ENCODE measurements at regions not wholly inside any gene's neighbourhood (a gene's known extent, or its start where the extent isn't known, plus 50 kb on each side); places are given as distances from the start of the nearest gene placed in this dataset.

DNA sequence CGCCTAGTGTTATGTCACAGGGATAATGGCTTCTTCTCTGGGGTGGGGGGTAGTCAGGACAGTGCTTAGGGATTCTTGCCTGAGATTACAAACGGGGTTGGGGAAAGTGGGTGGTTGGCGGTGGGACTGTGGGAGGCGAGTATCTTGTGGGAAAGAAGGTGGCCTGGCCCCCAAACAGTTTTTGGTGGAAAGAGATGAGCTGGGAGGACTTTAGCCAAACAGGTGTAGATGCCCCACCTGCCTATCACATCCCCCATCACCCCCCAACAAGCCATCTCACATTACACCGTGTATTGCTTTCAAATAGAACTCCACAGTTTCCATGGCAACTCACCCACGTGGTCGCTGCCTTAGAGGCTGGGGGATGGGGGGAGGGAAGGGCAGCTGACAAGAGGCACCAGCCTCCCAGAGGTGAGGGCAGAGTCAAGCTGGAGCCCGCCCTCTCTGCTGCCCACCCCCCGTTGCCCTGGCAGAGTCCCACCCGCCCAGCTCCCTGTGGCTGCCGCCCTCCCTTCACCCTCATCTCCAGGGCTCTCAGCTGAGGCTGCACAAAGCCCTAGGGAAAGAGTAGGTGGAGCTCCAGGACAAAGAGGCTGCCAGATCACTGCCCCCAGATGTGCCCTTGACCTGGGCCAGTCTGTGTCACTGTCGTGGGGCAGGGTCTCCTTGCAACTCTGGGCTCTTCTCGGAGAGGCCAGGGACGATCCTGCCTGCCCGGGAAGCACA lies 98.3 kb downstream of the LRRC74A start:
- no peak for DNase-seq

- DNase-seq: no peak
Measured at GRCh38 chr14:76923431-76924370, 97.5 kb downstream of the LRRC74A start.

DNA sequence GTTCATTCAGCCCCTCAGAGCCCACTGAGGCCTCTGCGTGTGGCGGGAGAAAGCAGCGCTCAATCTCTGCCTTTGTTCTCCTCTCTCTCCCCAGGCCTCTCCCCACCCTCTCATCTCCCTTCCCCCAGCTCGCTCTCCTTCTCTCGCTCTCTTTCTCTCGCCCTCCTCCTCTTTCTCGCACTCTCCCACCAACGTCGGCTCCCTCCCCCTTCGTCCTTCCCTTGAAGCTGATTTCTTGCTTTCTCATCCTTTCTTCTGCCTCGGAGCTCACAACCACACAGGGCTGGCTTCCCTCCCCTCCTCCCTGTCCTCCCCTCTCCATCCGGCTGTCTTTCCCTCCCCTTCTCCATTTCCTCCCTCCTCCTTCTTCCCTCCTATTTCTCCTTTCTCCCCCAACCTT lies 96.4 kb downstream of the LRRC74A start:
- no peak for DNase-seq

DNA sequence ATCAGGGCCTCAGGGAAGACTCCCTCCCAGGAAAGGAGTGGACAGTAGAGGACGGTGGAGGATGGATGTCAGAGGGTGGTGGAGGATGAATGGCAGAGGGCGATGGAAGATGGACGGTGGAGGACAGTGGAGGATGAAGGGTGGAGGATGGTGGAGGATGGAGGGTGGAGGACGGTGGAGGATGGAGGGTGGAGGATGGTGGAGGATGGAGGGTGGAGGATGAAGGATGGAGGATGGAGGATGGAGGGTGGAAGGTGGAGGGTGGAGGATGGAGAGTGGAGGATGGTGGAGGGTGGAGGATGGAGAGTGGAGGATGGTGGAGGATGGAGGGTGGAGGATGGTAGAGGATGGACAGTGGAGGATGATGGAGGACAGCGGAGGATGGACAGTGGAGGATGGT lies 95.9 kb downstream of the LRRC74A start:
- no peak for DNase-seq

DNA sequence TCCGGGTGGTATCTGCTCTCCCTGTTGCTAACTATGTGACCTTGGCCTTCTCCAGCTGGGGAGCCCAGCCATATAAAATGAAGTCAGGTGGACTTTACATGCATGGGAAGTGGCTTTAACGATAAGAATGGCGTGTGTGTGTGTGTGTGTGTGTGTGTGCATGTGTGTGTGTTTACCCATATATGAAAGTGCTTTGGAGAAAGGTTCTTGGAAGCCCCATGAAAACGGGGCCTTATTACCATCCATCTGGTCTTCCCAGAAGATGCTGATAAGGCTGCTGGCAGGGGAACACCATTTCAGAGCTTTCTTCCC lies 94.8 kb downstream of the LRRC74A start:
- DNase-seq: no peak

DNA sequence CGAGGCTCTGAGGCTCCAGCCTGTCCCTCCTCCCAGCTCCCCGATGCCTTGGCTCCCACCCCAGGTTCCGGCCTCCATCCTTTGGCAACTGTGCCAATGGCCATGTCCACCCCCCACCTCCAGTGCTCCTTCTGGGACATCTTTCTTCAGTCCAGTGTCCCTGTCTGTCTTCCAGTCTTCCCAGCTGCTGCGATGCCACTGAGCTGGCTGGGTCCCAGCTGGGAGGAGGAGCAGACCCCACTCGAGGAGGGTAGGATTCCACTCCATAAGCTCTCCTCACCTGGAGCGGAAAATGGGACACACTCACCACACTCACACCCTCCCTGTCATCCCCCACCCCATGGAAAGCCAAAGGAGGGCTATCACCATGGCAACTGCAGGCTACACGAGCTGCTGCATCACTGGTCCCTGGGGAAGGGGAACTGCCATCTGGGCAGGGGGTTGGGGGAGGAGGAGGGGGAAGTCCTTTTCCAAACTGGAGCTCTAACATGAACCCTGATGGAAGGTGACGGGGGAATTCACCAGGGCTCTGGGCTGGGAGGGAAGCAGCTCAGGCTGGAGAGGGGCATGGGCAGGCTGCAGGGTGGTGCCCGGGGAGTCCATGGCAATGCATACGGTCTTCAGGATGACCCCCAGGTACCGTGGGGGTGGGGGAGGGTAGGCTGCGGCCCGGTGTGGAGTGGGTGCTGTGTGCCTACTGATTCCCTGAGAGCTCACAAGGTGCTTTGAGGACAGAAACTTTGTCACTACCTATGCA lies 94.3 kb downstream of the LRRC74A start:
- no peak for DNase-seq

- DNase-seq: no peak
Measured at GRCh38 chr14:76919431-76920330, 93.5 kb downstream of the LRRC74A start.

Data from stimulated activated CD4-positive, alpha-beta T cell treated with anti-CD3 and anti-CD28 coated beads, Interleukin-12 subunit alpha, Interleukin-12 subunit beta, amount 100 ng/mL, for 4 hours (primary cell).